HL-60 (cell line): ENCODE measurements at regions not wholly inside any gene's neighbourhood (a gene's known extent, or its start where the extent isn't known, plus 50 kb on each side); places are given as distances from the start of the nearest gene placed in this dataset.

Source experiments
- DNase-seq, 2 experiments: peaks; one replicate each; pipeline ENCODE4 v3.0.0-alpha.2; 2010 to 2020; ENCODE audit warnings: low read depth in 1 of 2, low spot score in 1 of 2
- H3K27ac ChIP-seq: fragments of 250-450 bp; sonication (Bioruptor Pico); replicated peaks from 2 replicates; pipeline ENCODE4 v1.5.1; 2020; ENCODE audit warnings: mild to moderate bottlenecking, moderate library complexity
- H3K27me3 ChIP-seq: fragments of 250-450 bp; sonication (Bioruptor Pico); 2 replicates; pipeline ENCODE4 v1.5.1; 2021; ENCODE audit warnings: mild to moderate bottlenecking, moderate library complexity; ENCODE audit not compliant: insufficient read depth, poor library complexity, severe bottlenecking
- H3K4me3 ChIP-seq: replicated peaks from 2 replicates; pipeline ENCODE4 v1.5.1; 2011; ENCODE audit warnings: mild to moderate bottlenecking, control low read depth, low read length; ENCODE audit not compliant: insufficient read depth
- CTCF ChIP-seq: IDR thresholded peaks from one replicate; pipeline ENCODE4 v1.5.1; 2011; ENCODE audit warnings: low read length, control low read depth, inconsistent platforms; ENCODE audit not compliant: insufficient read depth
- GABPA ChIP-seq: IDR thresholded peaks from 2 replicates; pipeline ENCODE4 v1.6.1; 2012; ENCODE audit warnings: low read depth
- POLR2AphosphoS5 ChIP-seq: IDR thresholded peaks from 2 replicates; pipeline ENCODE4 v1.6.1; 2012; ENCODE audit warnings: low read depth
- REST ChIP-seq: IDR thresholded peaks from 2 replicates; pipeline ENCODE4 v1.6.1; 2012; ENCODE audit warnings: low read depth; ENCODE audit not compliant: insufficient replicate concordance
- SPI1 ChIP-seq: IDR thresholded peaks from 2 replicates; pipeline ENCODE4 v1.6.1; 2012; ENCODE audit warnings: low read depth, mild to moderate bottlenecking, borderline replicate concordance

- no peak for DNase-seq
Measured at GRCh38 chr5:40033411-40033810, 608.6 kb upstream of the DAB2 start.

GRCh38 chr5:40033009-40033408, 608.2 kb upstream of the DAB2 start:
- no peak overlapping the region for H3K4me3 ChIP-seq

More at GRCh38 chr5:40033411-40033810, 608.6 kb upstream of the DAB2 start:
- Histone ChIP-seq H3K27me3 (no peaks in the 10 kb centered on the region), H3K4me3 (no peak overlapping the region), H3K27ac (no peak overlapping the region)
- TF ChIP-seq REST (no peak), SPI1 (no peak), GABPA (no peak)

GRCh38 chr5:40030661-40031060, 605.9 kb upstream of the DAB2 start:
- no peak for TF ChIP-seq SPI1
- TF ChIP-seq REST: no peak
- no peak for TF ChIP-seq GABPA
- TF ChIP-seq CTCF: no peak
- no peak for TF ChIP-seq POLR2AphosphoS5
- Histone ChIP-seq H3K4me3 (no peak overlapping the region), H3K27ac (no peak overlapping the region)

More at GRCh38 chr5:40033009-40033408, 608.2 kb upstream of the DAB2 start:
- no peak for TF ChIP-seq CTCF
- no peak for TF ChIP-seq REST
- TF ChIP-seq POLR2AphosphoS5: no peak
- no peak for TF ChIP-seq GABPA
- TF ChIP-seq SPI1: no peak
- DNase-seq: no peak
- no peak overlapping the region for H3K27ac ChIP-seq
- no peaks in the 10 kb centered on the region for H3K27me3 ChIP-seq

More at GRCh38 chr5:40030661-40031060, 605.9 kb upstream of the DAB2 start:
- DNase-seq: no peak
- no peaks in the 10 kb centered on the region for H3K27me3 ChIP-seq
